NCI-H69 (cell line): ENCODE measurements at regions not wholly inside any gene's neighbourhood (a gene's known extent, or its start where the extent isn't known, plus 50 kb on each side); places are given as distances from the start of the nearest gene placed in this dataset.

Experiments
- DNase-seq: peaks from one replicate; lab custom pipeline; 2025; lab: John Stamatoyannopoulos, UW

DNA sequence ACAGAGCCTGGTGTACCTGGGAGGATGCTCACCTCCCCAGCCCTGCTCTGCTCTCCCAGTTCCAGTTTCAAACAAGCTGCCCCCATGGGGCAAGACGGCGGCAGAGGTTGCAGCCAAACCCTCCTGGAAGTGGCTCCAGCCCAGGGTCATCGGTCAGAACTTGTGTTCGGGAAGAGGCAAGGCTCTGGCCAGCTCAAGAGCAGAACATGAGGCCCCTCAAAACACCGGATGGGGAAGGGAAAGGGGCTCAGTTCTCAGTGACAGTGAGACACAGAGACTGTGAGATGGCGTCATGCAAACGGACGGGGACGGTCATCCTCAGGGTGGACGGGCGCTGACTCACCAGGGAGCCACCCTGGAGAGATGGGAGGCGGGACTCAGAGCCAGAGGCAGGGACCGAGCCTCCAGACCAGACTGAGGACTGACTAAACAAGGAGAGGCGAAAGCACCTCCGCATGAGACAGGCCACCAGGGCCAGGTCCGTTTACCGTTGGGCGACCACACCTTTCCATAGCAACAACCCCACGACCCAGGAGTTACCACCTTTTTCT is 63.9 kb upstream of the GALNT9 start:
- no peak for DNase-seq

DNA sequence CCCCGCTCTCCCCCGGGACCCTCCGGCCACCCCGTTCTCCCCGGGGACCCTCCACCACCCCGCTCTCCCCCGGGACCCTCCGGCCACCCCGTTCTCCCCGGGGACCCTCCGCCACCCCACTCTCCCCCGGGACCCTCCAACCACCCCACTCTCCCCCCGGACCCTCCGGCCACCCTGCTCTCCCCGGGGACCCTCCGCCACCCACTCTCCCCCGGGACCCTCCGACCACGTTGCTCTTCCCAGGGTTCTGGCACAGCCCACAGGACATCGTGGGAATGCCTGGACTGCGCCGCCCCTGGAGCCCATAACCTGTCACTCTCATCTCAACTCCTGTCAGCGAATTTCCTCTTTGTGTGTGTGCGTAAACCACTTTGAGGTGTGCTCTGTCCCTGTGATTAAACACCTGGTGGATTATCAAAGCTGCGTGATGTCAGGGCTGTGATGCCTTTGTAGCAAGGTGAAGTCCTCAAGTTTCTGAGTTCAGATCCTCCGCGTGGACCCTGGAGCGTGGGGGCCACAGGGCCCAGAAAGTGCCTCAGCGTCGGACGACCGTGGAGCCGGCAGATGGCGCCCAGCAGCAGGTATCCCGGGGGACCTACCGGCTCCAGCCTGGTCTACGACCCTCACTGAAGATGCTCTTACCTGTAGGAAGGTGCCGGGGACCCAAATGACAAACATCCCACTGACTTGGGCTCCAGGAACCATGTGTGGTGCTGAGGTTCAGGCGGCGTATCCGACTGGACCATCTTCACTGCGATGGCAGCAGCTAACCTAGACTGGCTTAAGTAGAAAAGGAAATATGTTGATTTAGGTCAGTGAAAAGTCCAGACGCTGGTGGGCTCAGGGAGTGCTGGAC is 63.2 kb upstream of the GALNT9 start:
- no peak for DNase-seq

DNA sequence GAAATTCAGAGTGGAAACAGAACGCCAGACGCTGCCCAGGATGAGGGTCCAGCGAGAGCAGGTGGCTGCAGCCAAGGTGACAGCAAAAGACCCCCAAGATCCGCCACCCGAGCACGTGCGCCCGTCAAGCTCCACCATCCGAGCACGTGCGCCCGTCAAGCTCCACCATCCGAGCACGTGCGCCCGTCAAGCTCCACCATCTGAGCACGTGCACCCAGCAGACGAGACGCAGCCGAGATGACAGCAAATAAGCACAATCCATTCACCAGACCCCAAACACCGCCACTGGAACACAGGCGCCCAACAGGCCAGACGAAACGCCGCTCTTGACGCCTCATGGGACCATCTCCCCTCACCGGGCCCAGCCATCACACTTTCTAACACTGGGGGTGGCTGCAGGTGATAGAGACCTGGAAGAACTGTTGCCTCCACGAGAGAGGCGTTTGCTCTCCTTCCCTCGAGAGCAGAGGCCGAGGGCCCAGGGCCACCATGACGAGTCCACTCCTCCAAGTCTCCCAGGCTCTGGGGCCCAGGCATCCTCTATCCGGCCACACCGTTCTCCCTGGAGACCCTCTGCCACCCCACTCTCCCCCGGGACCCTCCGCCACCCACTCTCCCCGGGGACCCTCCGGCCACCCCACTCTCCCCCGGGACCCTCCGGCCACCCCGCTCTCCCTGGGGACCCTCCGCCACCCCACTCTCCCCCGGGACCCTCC is 62.1 kb upstream of the GALNT9 start:
- no peak for DNase-seq

DNA sequence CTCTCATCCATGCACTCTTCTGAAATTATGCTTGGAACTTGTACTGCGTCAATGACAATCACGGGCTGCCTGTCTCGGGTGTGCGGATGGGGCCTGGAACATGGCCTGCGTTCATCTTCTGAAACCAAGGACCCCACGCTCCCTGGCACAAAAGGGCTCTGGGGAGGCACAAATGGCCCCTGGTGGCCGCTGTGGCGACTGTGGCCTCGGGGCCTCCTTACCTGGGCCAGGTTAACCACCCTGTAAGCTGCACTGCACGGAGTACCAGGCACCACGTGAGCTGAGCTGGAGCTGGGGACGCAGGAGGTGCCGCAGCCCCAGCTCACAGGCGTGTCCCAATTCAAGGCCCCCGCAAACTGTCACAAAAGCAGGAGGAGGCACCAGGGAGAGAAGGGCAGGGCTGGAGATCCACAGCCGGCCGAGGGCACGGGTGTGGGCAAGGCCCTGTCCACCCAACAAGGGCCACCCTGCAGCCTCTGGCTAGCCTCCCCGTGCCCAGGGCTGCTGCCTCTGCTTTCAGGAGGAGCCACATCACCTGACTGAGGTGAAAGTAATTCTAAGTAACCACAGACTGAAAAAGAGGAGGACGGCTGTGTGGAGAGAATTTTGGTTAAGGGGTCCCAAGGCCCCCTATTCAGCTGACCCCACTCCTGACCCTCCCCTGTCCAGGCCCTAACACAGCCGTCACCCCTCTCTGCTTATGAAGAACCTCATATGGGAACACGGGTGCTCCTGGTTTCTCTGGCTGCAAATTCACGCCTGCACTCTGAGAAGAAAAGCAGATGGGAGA is 61.1 kb upstream of the GALNT9 start:
- no peak for DNase-seq

DNA sequence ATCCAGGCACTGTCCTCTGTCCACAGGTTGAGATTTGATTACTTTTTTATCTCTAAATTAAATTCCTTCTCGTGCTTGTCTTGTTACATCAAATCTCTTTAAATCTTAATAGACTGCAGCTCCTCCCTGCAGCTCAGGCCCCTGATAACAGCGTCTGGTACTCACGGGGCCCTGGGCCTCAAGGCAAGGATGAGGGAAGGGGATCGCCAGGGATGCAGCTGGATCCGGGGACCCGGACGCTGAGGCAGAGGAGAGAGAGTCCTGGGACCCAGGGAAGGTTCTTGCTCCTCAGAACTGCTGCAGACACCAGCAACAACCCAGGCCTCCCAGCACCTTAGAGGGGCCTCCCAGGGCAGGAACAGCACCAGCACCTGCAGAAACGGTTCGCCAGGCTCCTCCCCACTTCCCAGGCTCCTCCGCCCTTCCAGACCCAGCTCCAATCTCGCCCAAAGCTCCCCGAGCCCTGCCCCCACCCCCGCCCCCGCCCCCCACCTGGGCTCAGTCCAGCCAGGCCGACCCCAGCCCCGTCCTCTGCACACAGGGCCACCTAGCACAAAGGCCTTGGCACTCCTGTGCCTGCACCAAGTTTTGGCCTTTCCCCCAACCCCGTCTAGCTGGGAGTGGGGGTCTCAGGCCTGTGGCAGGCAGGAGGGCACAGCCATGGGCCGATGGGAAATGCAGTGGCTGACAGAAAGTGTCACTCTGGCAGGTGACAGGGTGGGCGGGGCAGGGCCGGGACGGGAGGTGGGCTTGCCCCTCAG is 60.3 kb upstream of the GALNT9 start:
- no peak for DNase-seq

DNA sequence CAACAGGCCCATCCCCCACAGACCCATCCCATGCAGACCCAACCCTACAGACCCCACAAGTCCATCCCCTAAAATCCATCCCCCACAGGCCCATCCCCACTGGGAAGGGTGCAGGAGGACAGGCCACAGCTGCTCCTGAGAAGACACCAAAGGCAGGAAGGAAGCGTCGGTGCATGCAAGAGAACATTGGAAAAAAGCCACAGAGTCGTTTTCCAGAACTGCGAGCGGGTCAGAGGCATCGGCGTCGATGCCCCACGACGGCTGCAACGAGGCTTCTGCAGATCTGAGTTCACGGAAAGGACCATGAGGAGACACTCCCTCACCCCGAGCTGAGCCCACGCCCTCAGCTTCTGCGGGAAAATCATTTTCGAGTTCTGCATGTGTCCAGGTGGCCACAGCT is 59.6 kb upstream of the GALNT9 start:
- DNase-seq = no peak

DNA sequence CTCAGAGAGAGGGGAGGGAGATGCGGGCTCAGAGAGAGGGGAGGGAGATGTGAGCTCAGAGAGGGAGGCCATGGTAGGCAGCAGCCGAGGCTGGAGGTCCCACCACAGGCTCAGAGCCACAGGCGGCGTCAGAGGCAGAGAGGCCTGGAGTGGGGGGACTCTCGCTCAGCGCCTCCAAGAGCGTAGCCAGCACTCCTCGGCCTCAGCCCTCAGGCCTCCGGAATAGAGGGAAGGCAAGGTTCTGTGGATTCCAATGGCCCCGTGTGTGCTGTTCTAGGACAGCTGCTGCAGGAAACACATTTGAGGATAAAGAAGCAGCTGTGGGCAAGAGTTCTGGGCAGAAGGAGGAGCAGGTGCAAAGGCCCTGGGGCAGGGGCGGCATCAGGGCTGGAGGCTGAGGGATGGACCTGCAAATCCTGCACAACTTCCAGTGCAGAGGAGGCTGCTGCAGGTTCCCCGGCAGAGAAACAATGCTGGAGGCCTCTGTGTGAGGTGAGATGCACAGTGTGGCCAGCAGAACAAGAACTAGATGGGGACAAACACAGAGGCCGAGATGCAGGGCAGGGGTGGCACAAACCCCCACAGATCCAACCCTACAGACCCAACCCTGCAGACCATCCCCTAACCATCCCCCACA is 59.1 kb upstream of the GALNT9 start:
- DNase-seq = no peak

DNA sequence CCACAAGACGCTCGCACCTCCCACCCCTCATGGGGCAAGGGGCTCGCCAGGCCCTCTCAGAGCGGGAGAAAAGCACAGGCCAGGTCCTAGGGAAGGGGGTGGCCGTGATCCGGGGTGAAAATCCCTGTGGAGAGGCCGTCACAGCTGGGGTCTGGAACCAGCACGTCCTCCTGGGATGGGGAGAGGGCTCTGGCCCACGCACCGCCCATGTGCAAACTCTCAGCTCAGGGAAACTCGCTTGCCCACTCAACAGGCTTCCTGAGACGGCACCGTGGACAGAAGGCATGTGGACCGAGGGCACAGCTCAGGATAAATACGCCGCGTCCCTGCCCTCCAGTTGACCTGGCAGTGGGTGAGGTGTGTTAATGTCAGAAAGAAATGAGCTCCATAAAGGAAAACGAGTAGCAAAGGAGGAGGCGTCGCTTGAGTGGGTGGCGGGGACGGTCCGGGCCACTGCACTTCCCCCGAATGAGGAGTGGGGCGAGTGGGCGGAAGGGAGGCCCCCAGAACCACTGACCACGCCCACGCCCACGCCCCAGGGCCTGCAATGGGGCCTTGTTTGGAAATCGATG is 57.6 kb upstream of the GALNT9 start:
- DNase-seq = no peak

DNA sequence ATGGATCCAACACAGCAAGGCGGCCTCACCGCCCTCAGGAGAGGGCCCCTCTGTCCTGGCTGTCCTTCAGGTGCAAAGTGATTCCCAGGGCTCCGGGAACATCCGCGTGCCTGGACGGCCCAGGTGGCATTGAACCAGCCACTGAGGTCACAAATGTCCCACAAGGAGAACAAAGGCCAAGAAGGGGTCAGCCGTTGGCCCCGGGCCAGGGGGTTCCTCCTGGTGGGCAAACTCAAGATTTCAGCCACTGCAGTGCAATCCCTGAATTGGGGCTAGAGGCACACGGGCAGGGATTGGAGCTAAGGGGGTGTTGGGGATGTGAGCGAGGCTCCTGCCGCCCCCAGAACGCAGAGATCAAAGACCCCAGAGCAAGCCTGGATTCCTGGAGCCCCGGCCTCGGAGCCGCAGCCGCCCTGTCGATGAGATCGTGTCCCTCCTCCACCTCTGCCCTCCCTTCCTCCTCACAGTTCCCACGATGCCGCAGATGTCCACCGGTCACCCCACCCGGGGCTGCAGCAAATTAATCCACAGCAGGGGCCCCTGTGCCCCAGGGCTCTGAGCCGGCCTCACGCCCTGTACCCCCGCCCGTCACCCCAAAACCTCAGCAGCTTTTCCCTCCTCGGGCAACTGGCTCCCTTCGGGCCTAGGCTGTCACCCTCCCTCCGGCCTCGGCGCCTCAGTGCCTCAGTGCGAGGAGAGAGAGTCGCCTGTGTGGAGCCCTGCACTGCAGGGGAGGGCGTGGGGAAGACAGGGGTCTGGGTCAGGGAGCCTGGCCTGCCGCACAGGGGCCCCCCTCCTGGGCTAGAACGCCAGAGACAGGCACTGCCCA is 56.7 kb upstream of the GALNT9 start:
- DNase-seq = no peak

DNA sequence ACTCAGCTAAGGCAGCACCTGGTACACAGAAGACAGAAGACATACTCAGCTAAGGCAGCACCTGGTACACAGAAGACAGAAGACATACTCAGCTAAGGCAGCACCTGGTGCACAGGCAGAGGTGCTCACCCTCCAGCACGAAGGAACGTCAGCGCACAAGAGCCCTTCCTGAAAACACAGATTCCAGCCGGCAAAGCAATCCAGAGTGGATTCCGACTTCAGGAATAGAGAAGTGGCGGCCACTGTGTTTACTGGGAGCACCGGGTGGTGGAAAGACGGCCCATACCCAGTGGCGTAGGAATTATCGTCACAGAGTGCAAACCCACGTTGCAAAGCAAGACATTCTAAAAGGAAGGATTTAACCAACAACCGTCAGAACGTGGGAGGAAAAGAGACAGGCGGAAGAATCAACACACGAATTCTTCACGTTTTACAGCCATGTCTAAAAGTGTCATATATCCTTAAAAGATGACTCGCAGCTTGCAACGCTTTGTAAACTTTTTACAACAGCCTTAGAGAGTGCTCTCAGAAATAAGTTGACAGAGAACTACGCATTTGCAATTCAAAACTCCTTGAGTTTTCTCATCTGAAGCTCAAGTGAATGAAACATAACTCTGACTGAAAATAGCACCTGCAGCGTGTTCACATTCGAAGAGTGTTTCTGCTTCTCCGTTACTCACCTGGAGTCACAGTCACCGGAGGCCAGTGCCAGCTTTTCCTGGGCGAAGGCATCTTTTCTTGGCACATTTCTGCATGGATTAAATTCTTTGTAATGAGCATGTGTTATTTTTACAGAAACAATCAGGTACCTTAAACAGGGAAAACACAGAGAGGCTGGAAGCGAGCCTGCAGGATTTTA is 55.8 kb upstream of the GALNT9 start:
- no peak for DNase-seq

DNA sequence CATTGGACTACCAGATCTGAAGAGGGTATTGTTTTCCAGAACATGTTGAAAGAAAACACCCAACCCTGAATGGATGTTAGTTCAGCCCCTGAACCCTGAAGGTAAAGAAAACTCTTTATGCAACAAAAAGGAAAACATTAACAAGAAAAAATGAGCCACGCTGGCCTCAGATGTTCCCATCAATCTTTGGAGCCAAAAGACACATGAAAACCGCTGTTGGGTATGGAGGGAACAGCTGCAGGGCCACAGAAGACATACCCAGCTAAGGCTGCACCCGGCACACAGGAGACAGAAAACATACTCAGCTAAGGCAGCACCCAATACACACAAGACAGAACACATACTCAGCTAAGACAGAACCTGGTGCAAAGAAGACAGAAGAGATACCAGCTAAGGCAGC is 51.3 kb upstream of the GALNT9 start:
- DNase-seq = no peak

DNA sequence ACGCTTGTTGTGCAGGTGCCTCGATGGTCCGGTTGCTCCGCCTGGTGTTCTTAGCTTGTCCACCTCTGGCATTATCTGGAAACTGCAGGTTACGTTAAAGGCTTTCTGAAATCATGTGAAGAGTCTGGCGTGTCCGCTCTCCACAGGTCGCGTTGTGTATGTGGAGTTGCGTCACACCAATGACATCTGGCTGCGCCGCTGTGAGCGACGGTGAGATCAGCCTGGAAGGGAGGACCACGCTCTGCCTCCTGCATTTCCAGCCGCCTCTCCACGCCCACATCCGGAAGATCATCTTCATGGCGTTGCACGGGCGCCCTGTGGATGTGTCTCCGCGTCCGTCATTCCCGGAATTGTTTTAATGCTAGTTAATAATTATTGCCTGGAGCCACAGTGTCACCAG is 50.6 kb upstream of the GALNT9 start:
- DNase-seq = peak; percentile 84

DNA sequence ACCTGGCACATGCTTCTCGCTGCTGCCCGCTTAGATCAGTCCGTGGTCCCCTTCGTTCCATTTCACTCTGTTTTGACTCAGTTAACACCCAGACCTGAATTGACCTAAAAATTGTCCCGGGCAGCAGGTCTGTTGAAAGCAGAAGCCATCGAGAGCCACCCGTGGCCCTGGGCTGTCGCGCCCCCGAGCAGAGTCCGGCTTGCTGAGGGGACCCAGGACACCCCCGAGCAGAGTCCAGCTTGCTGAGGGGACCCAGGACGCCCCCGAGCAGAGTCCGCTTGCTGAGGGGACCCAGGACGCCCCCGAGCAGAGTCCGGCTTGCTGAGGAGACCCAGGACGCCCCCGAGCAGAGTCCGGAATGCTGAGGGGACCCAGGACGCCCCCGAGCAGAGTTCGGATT is 50.2 kb upstream of the GALNT9 start:
- no peak for DNase-seq
